ENCODE measurements at regions not wholly inside any gene's neighbourhood (a gene's known extent, or its start where the extent isn't known, plus 50 kb on each side); places are given as distances from the start of the nearest gene placed in this dataset.

GRCh38 chr20:50401587-50402418 is 108.4 kb upstream of the PTPN1 start:
- H3K27ac ChIP-seq (ENCODE audit: low read depth, low read length) = no peak overlapping the region
- H3K79me2 ChIP-seq (ENCODE audit: control insufficient read depth, insufficient read depth, low read length, unreplicated experiment) = no peaks in the 10 kb centered on the region
- no peaks in the 10 kb centered on the region for H3K36me3 ChIP-seq (ENCODE audit: insufficient read depth, low read length)
- peaks cover 22% of the 10 kb centered on the region for H3K4me1 ChIP-seq (ENCODE audit: control insufficient read depth, insufficient read depth, low read length, unreplicated experiment)
- no peaks in the 10 kb centered on the region for H3K27me3 ChIP-seq (ENCODE audit: insufficient read depth, low read length)
- no peak overlapping the region for H3K4me3 ChIP-seq (ENCODE audit: low read depth, low read length)
- no peak overlapping the region for H2AFZ ChIP-seq (ENCODE audit: low read length, unreplicated experiment)

GRCh38 chr20:50403565-50404418 is 106.4 kb upstream of the PTPN1 start:
- Histone ChIP-seq H3K4me1 (ENCODE audit: control insufficient read depth, insufficient read depth, low read length, unreplicated experiment) (peaks cover 21% of the 10 kb centered on the region), H2AFZ (ENCODE audit: low read length, unreplicated experiment) (no peak overlapping the region)

GRCh38 chr20:50404419-50405234 is 105.6 kb upstream of the PTPN1 start:
- H3K27me3 ChIP-seq (ENCODE audit: insufficient read depth, low read length) = no peaks in the 10 kb centered on the region
- no peak overlapping the region for H2AFZ ChIP-seq (ENCODE audit: low read length, unreplicated experiment)
- no peaks in the 10 kb centered on the region for H3K36me3 ChIP-seq (ENCODE audit: insufficient read depth, low read length)
- H3K79me2 ChIP-seq (ENCODE audit: control insufficient read depth, insufficient read depth, low read length, unreplicated experiment) = no peaks in the 10 kb centered on the region
- no peak overlapping the region for H3K4me3 ChIP-seq (ENCODE audit: low read depth, low read length)
- no peak overlapping the region for H3K27ac ChIP-seq (ENCODE audit: low read depth, low read length)
- peaks cover 13% of the 10 kb centered on the region for H3K4me1 ChIP-seq (ENCODE audit: control insufficient read depth, insufficient read depth, low read length, unreplicated experiment)

More at GRCh38 chr20:50403565-50404418, 106.4 kb upstream of the PTPN1 start:
- Histone ChIP-seq H3K79me2 (ENCODE audit: control insufficient read depth, insufficient read depth, low read length, unreplicated experiment) (no peaks in the 10 kb centered on the region), H3K27me3 (ENCODE audit: insufficient read depth, low read length) (no peaks in the 10 kb centered on the region), H3K4me3 (ENCODE audit: low read depth, low read length) (no peak overlapping the region), H3K27ac (ENCODE audit: low read depth, low read length) (no peak overlapping the region), H3K36me3 (ENCODE audit: insufficient read depth, low read length) (no peaks in the 10 kb centered on the region)

- Histone ChIP-seq H2AFZ (ENCODE audit: low read length, unreplicated experiment) (no peak overlapping the region), H3K27ac (ENCODE audit: low read depth, low read length) (no peak overlapping the region), H3K4me1 (ENCODE audit: control insufficient read depth, insufficient read depth, low read length, unreplicated experiment) (peaks cover 8% of the 10 kb centered on the region), H3K79me2 (ENCODE audit: control insufficient read depth, insufficient read depth, low read length, unreplicated experiment) (no peaks in the 10 kb centered on the region), H3K4me3 (ENCODE audit: low read depth, low read length) (no peak overlapping the region), H3K27me3 (ENCODE audit: insufficient read depth, low read length) (no peaks in the 10 kb centered on the region), H3K36me3 (ENCODE audit: insufficient read depth, low read length) (no peaks in the 10 kb centered on the region)
These were observed 104.8 kb upstream of the PTPN1 start for GRCh38 chr20:50405235-50405914.

- H3K4me3 ChIP-seq (ENCODE audit: low read depth, low read length) = no peak overlapping the region
- H3K79me2 ChIP-seq (ENCODE audit: control insufficient read depth, insufficient read depth, low read length, unreplicated experiment) = no peaks in the 10 kb centered on the region
- no peaks in the 10 kb centered on the region for H3K36me3 ChIP-seq (ENCODE audit: insufficient read depth, low read length)
- peaks cover 8% of the 10 kb centered on the region for H3K4me1 ChIP-seq (ENCODE audit: control insufficient read depth, insufficient read depth, low read length, unreplicated experiment)
- no peaks in the 10 kb centered on the region for H3K27me3 ChIP-seq (ENCODE audit: insufficient read depth, low read length)
- H3K27ac ChIP-seq (ENCODE audit: low read depth, low read length) = no peak overlapping the region
- H2AFZ ChIP-seq (ENCODE audit: low read length, unreplicated experiment) = no peak overlapping the region
These were observed 104.1 kb upstream of the PTPN1 start for GRCh38 chr20:50405915-50406609.

GRCh38 chr20:50406610-50407136 is 103.5 kb upstream of the PTPN1 start:
- H3K36me3 ChIP-seq (ENCODE audit: insufficient read depth, low read length) = no peaks in the 10 kb centered on the region
- no peaks in the 10 kb centered on the region for H3K27me3 ChIP-seq (ENCODE audit: insufficient read depth, low read length)
- H2AFZ ChIP-seq (ENCODE audit: low read length, unreplicated experiment) = no peak overlapping the region
- no peak overlapping the region for H3K27ac ChIP-seq (ENCODE audit: low read depth, low read length)
- no peak overlapping the region for H3K4me3 ChIP-seq (ENCODE audit: low read depth, low read length)
- peaks cover 8% of the 10 kb centered on the region for H3K4me1 ChIP-seq (ENCODE audit: control insufficient read depth, insufficient read depth, low read length, unreplicated experiment)
- H3K79me2 ChIP-seq (ENCODE audit: control insufficient read depth, insufficient read depth, low read length, unreplicated experiment) = no peaks in the 10 kb centered on the region

- no peaks in the 10 kb centered on the region for H3K79me2 ChIP-seq (ENCODE audit: control insufficient read depth, insufficient read depth, low read length, unreplicated experiment)
- no peak overlapping the region for H3K4me3 ChIP-seq (ENCODE audit: low read depth, low read length)
- H3K36me3 ChIP-seq (ENCODE audit: insufficient read depth, low read length) = no peaks in the 10 kb centered on the region
- no peak overlapping the region for H3K27ac ChIP-seq (ENCODE audit: low read depth, low read length)
- no peaks in the 10 kb centered on the region for H3K27me3 ChIP-seq (ENCODE audit: insufficient read depth, low read length)
- peaks cover 5% of the 10 kb centered on the region for H3K4me1 ChIP-seq (ENCODE audit: control insufficient read depth, insufficient read depth, low read length, unreplicated experiment)
- no peak overlapping the region for H2AFZ ChIP-seq (ENCODE audit: low read length, unreplicated experiment)
These were observed 101.4 kb upstream of the PTPN1 start for GRCh38 chr20:50408526-50409364.

GRCh38 chr20:50409495-50409894 is 100.7 kb upstream of the PTPN1 start:
- Histone ChIP-seq H3K4me3 (ENCODE audit: low read depth, low read length) (no peak overlapping the region), H3K79me2 (ENCODE audit: control insufficient read depth, insufficient read depth, low read length, unreplicated experiment) (no peaks in the 10 kb centered on the region), H3K27ac (ENCODE audit: low read depth, low read length) (no peak overlapping the region), H3K36me3 (ENCODE audit: insufficient read depth, low read length) (no peaks in the 10 kb centered on the region), H2AFZ (ENCODE audit: low read length, unreplicated experiment) (no peak overlapping the region), H3K4me1 (ENCODE audit: control insufficient read depth, insufficient read depth, low read length, unreplicated experiment) (no peaks in the 10 kb centered on the region), H3K27me3 (ENCODE audit: insufficient read depth, low read length) (no peaks in the 10 kb centered on the region)

- Histone ChIP-seq H3K36me3 (ENCODE audit: insufficient read depth, low read length) (no peaks in the 10 kb centered on the region), H3K4me1 (ENCODE audit: control insufficient read depth, insufficient read depth, low read length, unreplicated experiment) (peaks cover 8% of the 10 kb centered on the region), H3K4me3 (ENCODE audit: low read depth, low read length) (no peak overlapping the region), H2AFZ (ENCODE audit: low read length, unreplicated experiment) (no peak overlapping the region), H3K79me2 (ENCODE audit: control insufficient read depth, insufficient read depth, low read length, unreplicated experiment) (no peaks in the 10 kb centered on the region), H3K27me3 (ENCODE audit: insufficient read depth, low read length) (no peaks in the 10 kb centered on the region), H3K27ac (ENCODE audit: low read depth, low read length) (no peak overlapping the region)
These were observed 99.8 kb upstream of the PTPN1 start for GRCh38 chr20:50410343-50410742.

Measured in ACC112 (cell line).